ENCODE measurements at regions not wholly inside any gene's neighbourhood (a gene's known extent, or its start where the extent isn't known, plus 50 kb on each side); places are given as distances from the start of the nearest gene placed in this dataset.

GRCh38 chr4:123327346-123327745, 69.2 kb upstream of the SPRY1 start:
- H3K79me2 ChIP-seq (ENCODE audit: low read length) = no peaks in the 10 kb centered on the region
- CTCF ChIA-PET = no interaction called here
- H4K20me1 ChIP-seq (ENCODE audit: low read length) = no peaks in the 10 kb centered on the region
- POLR2A ChIA-PET (ENCODE audit: unreplicated experiment) = no interaction called here
- no peak overlapping the region for H3K9ac ChIP-seq (ENCODE audit: low read length)
- no peaks in the 10 kb centered on the region for H3F3A ChIP-seq (ENCODE audit: low read length, unreplicated experiment)
- H3K4me2 ChIP-seq (ENCODE audit: low read length) = no peak overlapping the region
- no peaks in the 10 kb centered on the region for H3K9me3 ChIP-seq (ENCODE audit: low read length)
- no TSS peak for BruUV-seq (replicated peaks)
- H3K9me2 ChIP-seq (replicated peaks; ENCODE audit: low read length) = no peaks in the 10 kb centered on the region
- intact Hi-C loops (cut with micrococcal nuclease) = no loop called here
- no peak for DNase-seq
- no peaks in the 10 kb centered on the region for H3K27me3 ChIP-seq (ENCODE audit: low read length)
- no peak overlapping the region for H2AFZ ChIP-seq (ENCODE audit: low read length)
- no peaks in the 10 kb centered on the region for H3K36me3 ChIP-seq (ENCODE audit: low read depth, low read length)
- no peaks in the 10 kb centered on the region for H3K4me1 ChIP-seq (ENCODE audit: insufficient read depth, low read length)
- no peak overlapping the region for H3K27ac ChIP-seq (ENCODE audit: low read length)
- no peak for ATAC-seq
- TF ChIP-seq EZH2phosphoT487 (IDR thresholded peaks at IDR 0.05; ENCODE audit: borderline replicate concordance, low read length) (no peak), EZH2 (IDR thresholded peaks at IDR 0.05; ENCODE audit: low read length, unreplicated experiment) (no peak), CTCF (conservative IDR thresholded peaks at IDR 0.05; ENCODE audit: low read depth, low read length) (no peak)
- no peak overlapping the region for H3K4me3 ChIP-seq (ENCODE audit: low read length)

- intact Hi-C loops (cut with micrococcal nuclease) = no loop called here
- H3K9me2 ChIP-seq (replicated peaks; ENCODE audit: low read length) = no peaks in the 10 kb centered on the region
- TF ChIP-seq EZH2 (IDR thresholded peaks at IDR 0.05; ENCODE audit: low read length, unreplicated experiment) (no peak), EZH2phosphoT487 (IDR thresholded peaks at IDR 0.05; ENCODE audit: borderline replicate concordance, low read length) (no peak), CTCF (conservative IDR thresholded peaks at IDR 0.05; ENCODE audit: low read depth, low read length) (no peak)
- ChIA-PET CTCF (no interaction called here), POLR2A (ENCODE audit: unreplicated experiment) (no interaction called here)
- no peaks in the 10 kb centered on the region for H4K20me1 ChIP-seq (ENCODE audit: low read length)
- no peaks in the 10 kb centered on the region for H3K36me3 ChIP-seq (ENCODE audit: low read depth, low read length)
- no peak overlapping the region for H3K4me2 ChIP-seq (ENCODE audit: low read length)
- DNase-seq (no peak), ATAC-seq (no peak)
- H3K9ac ChIP-seq (ENCODE audit: low read length) = no peak overlapping the region
- H3F3A ChIP-seq (ENCODE audit: low read length, unreplicated experiment) = no peaks in the 10 kb centered on the region
- no TSS peak for BruUV-seq (replicated peaks)
- H3K4me1 ChIP-seq (ENCODE audit: insufficient read depth, low read length) = no peaks in the 10 kb centered on the region
- H3K27ac ChIP-seq (ENCODE audit: low read length) = no peak overlapping the region
- no peaks in the 10 kb centered on the region for H3K79me2 ChIP-seq (ENCODE audit: low read length)
- no peaks in the 10 kb centered on the region for H3K27me3 ChIP-seq (ENCODE audit: low read length)
- H3K9me3 ChIP-seq (ENCODE audit: low read length) = no peaks in the 10 kb centered on the region
- H3K4me3 ChIP-seq (ENCODE audit: low read length) = no peak overlapping the region
- H2AFZ ChIP-seq (ENCODE audit: low read length) = no peak overlapping the region
Measured at GRCh38 chr4:123327846-123328429, 68.7 kb upstream of the SPRY1 start.

- Histone ChIP-seq H3K27ac (ENCODE audit: low read length) (no peak overlapping the region), H3K79me2 (ENCODE audit: low read length) (no peaks in the 10 kb centered on the region), H2AFZ (ENCODE audit: low read length) (no peak overlapping the region), H3K9me2 (replicated peaks; ENCODE audit: low read length) (no peaks in the 10 kb centered on the region), H4K20me1 (ENCODE audit: low read length) (no peaks in the 10 kb centered on the region), H3K27me3 (ENCODE audit: low read length) (no peaks in the 10 kb centered on the region), H3K9me3 (ENCODE audit: low read length) (no peaks in the 10 kb centered on the region), H3K4me1 (ENCODE audit: insufficient read depth, low read length) (peaks cover 18% of the 10 kb centered on the region), H3K4me2 (ENCODE audit: low read length) (no peak overlapping the region), H3K9ac (ENCODE audit: low read length) (no peak overlapping the region), H3K4me3 (ENCODE audit: low read length) (no peak overlapping the region), H3F3A (ENCODE audit: low read length, unreplicated experiment) (no peaks in the 10 kb centered on the region), H3K36me3 (ENCODE audit: low read depth, low read length) (no peaks in the 10 kb centered on the region)
- ATAC-seq = no peak
- DNase-seq = no peak
- TF ChIP-seq EZH2phosphoT487 (IDR thresholded peaks at IDR 0.05; ENCODE audit: borderline replicate concordance, low read length) (no peak), EZH2 (IDR thresholded peaks at IDR 0.05; ENCODE audit: low read length, unreplicated experiment) (no peak), CTCF (conservative IDR thresholded peaks at IDR 0.05; ENCODE audit: low read depth, low read length) (no peak)
- ChIA-PET POLR2A (ENCODE audit: unreplicated experiment) (no interaction called here), CTCF (no interaction called here)
- no TSS peak for BruUV-seq (replicated peaks)
- intact Hi-C loops (cut with micrococcal nuclease) = no loop called here
Measured at GRCh38 chr4:123338715-123339114, 57.9 kb upstream of the SPRY1 start.
